Osteocyte (in vitro differentiated cells): ENCODE measurements at regions not wholly inside any gene's neighbourhood (a gene's known extent, or its start where the extent isn't known, plus 50 kb on each side); places are given as distances from the start of the nearest gene placed in this dataset.

Experiments
- DNase-seq: peaks from one replicate; pipeline ENCODE4 v3.0.0; 2021; ENCODE audit warnings: mixed read lengths; ENCODE audit not compliant: unreplicated experiment; ENCODE audit errors: extremely low spot score
- H3K27ac Mint-ChIP-seq: one replicate; pipeline ENCODE4 v1.8.0; 2021; ENCODE audit warnings: mild to moderate bottlenecking, mixed read lengths; ENCODE audit not compliant: unreplicated experiment
- H3K27me3 Mint-ChIP-seq: one replicate; pipeline ENCODE4 v1.8.0; 2021; ENCODE audit warnings: mixed read lengths; ENCODE audit not compliant: unreplicated experiment
- H3K36me3 Mint-ChIP-seq: one replicate; pipeline ENCODE4 v1.8.0; 2021; ENCODE audit warnings: mixed read lengths; ENCODE audit not compliant: unreplicated experiment
- H3K4me1 Mint-ChIP-seq: one replicate; pipeline ENCODE4 v1.8.0; 2021; ENCODE audit warnings: mixed read lengths; ENCODE audit not compliant: unreplicated experiment
- H3K4me3 Mint-ChIP-seq: one replicate; pipeline ENCODE4 v1.8.0; 2021; ENCODE audit warnings: mild to moderate bottlenecking, moderate library complexity, mixed read lengths; ENCODE audit not compliant: unreplicated experiment
- H3K9me3 Mint-ChIP-seq: one replicate; pipeline ENCODE4 v1.8.0; 2021; ENCODE audit warnings: mixed read lengths; ENCODE audit not compliant: unreplicated experiment
- CTCF ChIP-seq: fragments of 200-600 bp; sonication (generic); IDR thresholded peaks from 2 replicates; pipeline ENCODE4 v1.5.0; 2021; ENCODE audit warnings: antibody characterized with exemption, mild to moderate bottlenecking, moderate library complexity

- TF ChIP-seq CTCF, result no peak
- Mint-ChIP-seq H3K27me3 (peaks cover 2% of the 10 kb centered on the region), H3K36me3 (no peaks in the 10 kb centered on the region), H3K9me3 (no peaks in the 10 kb centered on the region), H3K27ac (no peak overlapping the region), H3K4me1 (no peaks in the 10 kb centered on the region), H3K4me3 (no peak overlapping the region)
- no peak for DNase-seq
These were observed 103.6 kb upstream of the CDH19 start for GRCh38 chr18:66707473-66707872.

GRCh38 chr18:66695281-66695680 is 91.4 kb upstream of the CDH19 start:
- DNase-seq, result no peak
- Mint-ChIP-seq H3K27me3 (no peaks in the 10 kb centered on the region), H3K9me3 (no peaks in the 10 kb centered on the region), H3K27ac (no peak overlapping the region), H3K4me1 (no peaks in the 10 kb centered on the region), H3K4me3 (no peak overlapping the region), H3K36me3 (no peaks in the 10 kb centered on the region)
- no peak for TF ChIP-seq CTCF

- no peak for TF ChIP-seq CTCF
- no peaks in the 10 kb centered on the region for H3K9me3 Mint-ChIP-seq
- H3K27ac Mint-ChIP-seq, result no peak overlapping the region
- DNase-seq, result no peak
- no peaks in the 10 kb centered on the region for H3K4me1 Mint-ChIP-seq
- no peaks in the 10 kb centered on the region for H3K27me3 Mint-ChIP-seq
- H3K4me3 Mint-ChIP-seq, result no peak overlapping the region
- no peaks in the 10 kb centered on the region for H3K36me3 Mint-ChIP-seq
These were observed 91.0 kb upstream of the CDH19 start for GRCh38 chr18:66694852-66695251.

- no peak overlapping the region for H3K27ac Mint-ChIP-seq
- no peaks in the 10 kb centered on the region for H3K9me3 Mint-ChIP-seq
- H3K36me3 Mint-ChIP-seq, result no peaks in the 10 kb centered on the region
- DNase-seq, result no peak
- TF ChIP-seq CTCF, result no peak
- H3K27me3 Mint-ChIP-seq, result no peaks in the 10 kb centered on the region
- H3K4me3 Mint-ChIP-seq, result no peak overlapping the region
- peaks cover 5% of the 10 kb centered on the region for H3K4me1 Mint-ChIP-seq
These were observed 83.7 kb upstream of the CDH19 start for GRCh38 chr18:66687635-66688034.

GRCh38 chr18:66682855-66683322 is 79.0 kb upstream of the CDH19 start:
- no peak for TF ChIP-seq CTCF
- no peak for DNase-seq
- Mint-ChIP-seq H3K27ac (peak overlapping the region; percentile 40), H3K27me3 (no peaks in the 10 kb centered on the region), H3K4me3 (peak overlapping the region; percentile 62), H3K9me3 (peaks cover 5% of the 10 kb centered on the region), H3K36me3 (no peaks in the 10 kb centered on the region), H3K4me1 (peaks cover 6% of the 10 kb centered on the region)
